GM12878 (cell line): ENCODE measurements at regions not wholly inside any gene's neighbourhood (a gene's known extent, or its start where the extent isn't known, plus 50 kb on each side); places are given as distances from the start of the nearest gene placed in this dataset.

Experiments used
- ATAC-seq: fragments of 200-7000 bp; cut with Tn5 transposase; 3 replicates; pipeline ENCODE4 v1.9.1; 2020; ENCODE audit warnings: mild to moderate bottlenecking, moderate library complexity
- BruUV-seq: library from RNA; stranded (reverse); fragments of 400-500 nt; replicated peaks from 2 replicates; lab custom pipeline; 2021; lab: Mats Ljungman, UMichigan
- CTCF ChIA-PET: fragments of 300-600 bp; sonication (Branson Sonifier 250); formaldehyde crosslinking; extraction: SDS; loops from one replicate; lab custom pipeline; 2021; ENCODE audit warnings: inconsistent platforms; lab: Yijun Ruan, JAX
- POLR2A ChIA-PET: fragments of 350-600 bp; formaldehyde crosslinking; extraction: SDS; loops from one replicate; lab custom pipeline; 2021; ENCODE audit warnings: inconsistent platforms; lab: Charles Lee
- RAD21 ChIA-PET: fragments of 300-600 bp; sonication (Branson Sonifier 250); formaldehyde crosslinking; loops from one replicate; lab custom pipeline; 2023; ENCODE audit warnings: antibody characterized with exemption; ENCODE audit not compliant: unreplicated experiment; lab: Charles Lee
- SMC1A ChIA-PET: fragments of 300-600 bp; sonication (Branson Sonifier 250); formaldehyde crosslinking; loops from one replicate; lab custom pipeline; 2023; ENCODE audit not compliant: unreplicated experiment, uncharacterized antibody; lab: Charles Lee
- DNase-seq: peaks from one replicate; pipeline ENCODE4 v3.0.0-alpha.2; 2011; ENCODE audit warnings: low read depth, low spot score
- FAIRE-seq: peaks from 3 replicates; lab custom pipeline; 2011; peaks lifted over from hg19 to GRCh38; lab: Jason Lieb, UNC
- H2AFZ ChIP-seq: 2 replicates; pipeline ENCODE4 v1.6.0; 2011; ENCODE audit warnings: low read depth, low read length, control low read depth; ENCODE audit not compliant: control insufficient read depth
- H3K27ac ChIP-seq: 2 replicates; pipeline ENCODE4 v1.5.1; 2011; ENCODE audit warnings: control low read depth; ENCODE audit not compliant: control insufficient read depth, insufficient read depth
- H3K27me3 ChIP-seq, 2 experiments: replicated peaks in 1 of 2; 2 replicates each; pipeline versions ENCODE4 v1.6.0 to v1.6.1; 2011; ENCODE audit warnings: low read length in 1 of 2; ENCODE audit not compliant: control insufficient read depth in 2 of 2, insufficient read depth in 2 of 2
- H3K36me3 ChIP-seq, 2 experiments: 2 replicates each; pipeline ENCODE4 v1.5.1; 2011; ENCODE audit warnings: low read length in 1 of 2; ENCODE audit not compliant: control insufficient read depth in 2 of 2, insufficient read depth in 2 of 2
- H3K4me1 ChIP-seq: 2 replicates; pipeline ENCODE4 v1.6.1; 2011; ENCODE audit warnings: mild to moderate bottlenecking, low read length, moderate library complexity, mixed read lengths; ENCODE audit not compliant: control insufficient read depth, insufficient read depth
- H3K4me2 ChIP-seq: 2 replicates; pipeline ENCODE4 v1.6.0; 2011; ENCODE audit warnings: control low read depth; ENCODE audit not compliant: control insufficient read depth, insufficient read depth
- H3K4me3 ChIP-seq: fragments of 200-600 bp; sonication (generic); 2 replicates; pipeline ENCODE4 v1.5.1; 2016
- H3K79me2 ChIP-seq: 2 replicates; pipeline ENCODE4 v1.6.0; 2011; ENCODE audit warnings: low read length; ENCODE audit not compliant: control insufficient read depth, insufficient read depth
- H3K9ac ChIP-seq: 2 replicates; pipeline ENCODE4 v1.8.0; 2011; ENCODE audit warnings: low read length, control low read depth, mixed read lengths; ENCODE audit not compliant: control insufficient read depth, insufficient read depth
- H3K9me3 ChIP-seq: replicated peaks from 3 replicates; pipeline ENCODE4 v1.5.1; 2011; ENCODE audit warnings: mild to moderate bottlenecking, low read length; ENCODE audit not compliant: control insufficient read depth, insufficient read depth
- H4K20me1 ChIP-seq: 2 replicates; pipeline ENCODE4 v1.6.0; 2011; ENCODE audit not compliant: control insufficient read depth, insufficient read depth
- BACH1 ChIP-seq: fragments of 450-650 bp; IDR thresholded peaks from 2 replicates; pipeline ENCODE4 v1.6.1; 2017; ENCODE audit warnings: mild to moderate bottlenecking, borderline replicate concordance
- CBFB ChIP-seq: IDR thresholded peaks from 2 replicates; pipeline ENCODE4 v1.6.1; 2016; ENCODE audit warnings: antibody characterized with exemption, low read depth
- CREM ChIP-seq: IDR thresholded peaks from 2 replicates; pipeline ENCODE4 v1.6.1; 2014; ENCODE audit warnings: antibody characterized with exemption, low read depth
- EED ChIP-seq: sonication (generic); IDR thresholded peaks from 2 replicates; pipeline ENCODE4 v1.6.1; 2016; ENCODE audit warnings: antibody characterized with exemption, low read depth
- ELK1 ChIP-seq: IDR thresholded peaks from 2 replicates; pipeline ENCODE4 v1.6.1; 2012; ENCODE audit warnings: low read depth, low read length, improper control_type of control experiment
- GATAD2B ChIP-seq: fragments of 450-650 bp; conservative IDR thresholded peaks from 2 replicates; pipeline ENCODE4 v1.6.1; 2017; ENCODE audit warnings: low read depth, mild to moderate bottlenecking, moderate library complexity
- HCFC1 ChIP-seq: fragments of 150-350 bp; IDR thresholded peaks from 2 replicates; pipeline ENCODE4 v1.6.1; 2014; ENCODE audit warnings: low read length
- NFIC ChIP-seq: IDR thresholded peaks from 2 replicates; pipeline ENCODE4 v1.6.1; 2012; ENCODE audit warnings: low read depth, mild to moderate bottlenecking, inconsistent platforms, low read length, moderate library complexity
- PML ChIP-seq: IDR thresholded peaks from 2 replicates; pipeline ENCODE4 v1.6.1; 2012; ENCODE audit warnings: low read length, inconsistent platforms
- RUNX3 ChIP-seq: IDR thresholded peaks from 2 replicates; pipeline ENCODE4 v1.6.1; 2012; ENCODE audit warnings: low read length, inconsistent platforms
- SUPT20H ChIP-seq: IDR thresholded peaks from 2 replicates; pipeline ENCODE4 v1.6.1; 2011; ENCODE audit warnings: low read depth, mild to moderate bottlenecking, low read length, moderate library complexity, borderline replicate concordance; ENCODE audit not compliant: control insufficient read depth
- TBL1XR1 ChIP-seq: IDR thresholded peaks from 2 replicates; pipeline ENCODE4 v1.6.1; 2012; ENCODE audit warnings: low read depth, low read length, improper control_type of control experiment
- TCF7 ChIP-seq: IDR thresholded peaks from 2 replicates; pipeline ENCODE4 v1.6.1; 2014; ENCODE audit warnings: antibody characterized with exemption, borderline replicate concordance
- ZBED1 ChIP-seq: IDR thresholded peaks from 2 replicates; pipeline ENCODE4 v1.6.1; 2016; ENCODE audit warnings: borderline replicate concordance
- ZBTB11 ChIP-seq: fragments of 450-650 bp; formaldehyde crosslinking; IDR thresholded peaks from 2 replicates; pipeline ENCODE4 v1.5.0; 2022; ENCODE audit warnings: mild to moderate bottlenecking, missing genetic modification characterization
- ZBTB40 ChIP-seq: fragments of 450-650 bp; IDR thresholded peaks from 2 replicates; pipeline ENCODE4 v1.6.1; 2016; ENCODE audit warnings: mild to moderate bottlenecking, moderate library complexity, borderline replicate concordance
- WGBS: methylation state at CpG from one replicate; pipeline ENCODE4 v1.1.6; 2016; ENCODE audit warnings: low lambda C conversion rate; ENCODE audit not compliant: insufficient replicate concordance, insufficient coverage; ENCODE audit errors: missing lambda C conversion rate; 5-methylcytosine and 5-hydroxymethylcytosine counted together
- in situ Hi-C: fragments of 300-500 bp; cut with MboI; formaldehyde crosslinking; loops from 9 replicates; pipeline ENCODE4 v1.14.3; 2018; ENCODE audit warnings: mixed read lengths
- intact Hi-C: fragments of 100-400 bp; cut with micrococcal nuclease; formaldehyde crosslinking; loops from one replicate; pipeline ENCODE4 v1.14.2; 2022; ENCODE audit not compliant: unreplicated experiment

- BruUV-seq, result no TSS peak
Observed at GRCh38 chr6:62400521-62401259, 114.7 kb upstream of the KHDRBS2 start.

More at GRCh38 chr6:62400521-62401259, 114.7 kb upstream of the KHDRBS2 start:
- Histone ChIP-seq H3K9ac (no peak overlapping the region), H3K27me3 (no peaks in the 10 kb centered on the region), H4K20me1 (no peaks in the 10 kb centered on the region), H3K4me1 (no peaks in the 10 kb centered on the region), H3K79me2 (no peaks in the 10 kb centered on the region), H3K9me3 (no peaks in the 10 kb centered on the region), H3K4me2 (no peak overlapping the region), H2AFZ (no peak overlapping the region), H3K27ac (no peak overlapping the region), H3K36me3 (no peaks in the 10 kb centered on the region), H3K4me3 (no peak overlapping the region)
- in situ Hi-C loops, result no loop called here
- ChIA-PET CTCF (no interaction called here), POLR2A (no interaction called here), RAD21 (no interaction called here), SMC1A (no interaction called here)
- 40% methylated on average over 6 of the region's 6 CpGs for WGBS
- intact Hi-C loops, result no loop called here
- no peak for ATAC-seq
- TF ChIP-seq BACH1, result no peak
- TF ChIP-seq GATAD2B, result no peak
- no peak for TF ChIP-seq ZBTB11 (CRISPR knock-in tag)
- no peak for TF ChIP-seq ZBTB40
- no peak for TF ChIP-seq RUNX3
- TF ChIP-seq HCFC1, result no peak
- TF ChIP-seq ELK1, result no peak
- TF ChIP-seq ZBED1, result no peak
- TF ChIP-seq TBL1XR1, result no peak
- TF ChIP-seq PML, result no peak
- no peak for TF ChIP-seq CREM
- no peak for TF ChIP-seq CBFB
- no peak for TF ChIP-seq TCF7
- no peak for TF ChIP-seq SUPT20H
- no peak for TF ChIP-seq EED
- TF ChIP-seq NFIC, result no peak
- no peak for DNase-seq
- FAIRE-seq, result no peak
